ENCODE measurements at regions not wholly inside any gene's neighbourhood (a gene's known extent, or its start where the extent isn't known, plus 50 kb on each side); places are given as distances from the start of the nearest gene placed in this dataset.

DNA sequence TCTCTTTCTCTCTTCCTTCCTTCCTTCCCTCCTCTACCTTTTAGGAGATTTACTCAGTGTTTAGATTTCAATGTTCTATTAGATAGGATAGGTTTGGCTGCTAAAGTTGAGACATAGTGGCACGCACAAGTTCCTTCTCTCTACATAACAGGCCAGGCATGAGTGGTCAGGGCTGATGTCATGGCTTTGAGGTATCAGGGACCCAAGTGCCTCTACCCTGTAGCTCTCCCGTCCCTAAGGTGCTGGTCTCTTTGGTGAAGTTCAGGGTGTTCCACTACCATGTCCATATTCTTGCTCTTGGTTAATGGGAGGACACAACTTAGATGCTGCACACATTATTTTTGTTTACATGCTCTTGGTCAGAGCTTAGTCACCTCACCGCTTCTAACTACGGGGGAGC is 245.3 kb downstream of the QKI start:
- DNase-seq (ENCODE audit: low spot score): no peak

DNA sequence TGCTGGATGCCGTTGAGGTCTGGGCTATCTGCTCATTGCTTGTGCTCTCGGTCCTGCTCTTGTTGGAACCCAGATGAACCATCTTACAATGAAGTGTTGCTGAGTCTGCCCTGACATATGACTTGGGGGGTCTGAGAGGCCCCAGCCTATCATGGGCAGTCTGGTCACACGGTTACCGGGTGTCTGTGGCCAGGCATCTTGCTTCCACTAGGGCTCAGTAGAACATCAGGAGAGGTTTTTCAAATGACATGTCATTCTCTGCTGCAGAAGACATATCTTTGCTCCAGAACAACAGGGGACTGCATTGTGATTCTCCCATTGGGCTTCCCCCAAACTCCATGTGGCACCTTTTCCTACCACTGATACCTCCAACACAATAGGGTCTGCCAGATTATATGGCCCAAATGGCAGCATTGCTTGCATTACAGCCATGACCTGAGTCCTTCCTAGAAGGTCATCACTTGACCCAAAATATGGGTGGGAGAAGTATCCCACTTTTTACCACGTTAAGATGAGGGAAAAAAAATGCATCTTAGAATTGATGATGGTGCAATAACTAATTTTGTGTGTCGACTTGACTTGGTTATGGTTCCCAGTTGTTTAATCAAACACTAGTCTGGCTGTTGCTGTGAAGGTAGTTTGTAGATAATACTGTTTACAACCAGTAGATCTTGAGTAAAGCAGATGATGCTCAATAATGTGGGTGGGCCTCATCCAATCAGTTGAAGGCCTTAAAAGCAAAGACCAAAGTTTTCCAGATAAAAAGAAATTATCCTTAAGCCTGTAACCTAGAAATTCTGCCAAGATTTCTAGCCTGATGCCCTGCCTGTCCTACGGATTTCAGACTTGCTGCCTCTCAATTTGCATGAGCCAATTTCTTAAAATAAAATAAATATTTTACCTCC is 241.0 kb downstream of the QKI start:
- DNase-seq (ENCODE audit: low spot score): no peak

DNA sequence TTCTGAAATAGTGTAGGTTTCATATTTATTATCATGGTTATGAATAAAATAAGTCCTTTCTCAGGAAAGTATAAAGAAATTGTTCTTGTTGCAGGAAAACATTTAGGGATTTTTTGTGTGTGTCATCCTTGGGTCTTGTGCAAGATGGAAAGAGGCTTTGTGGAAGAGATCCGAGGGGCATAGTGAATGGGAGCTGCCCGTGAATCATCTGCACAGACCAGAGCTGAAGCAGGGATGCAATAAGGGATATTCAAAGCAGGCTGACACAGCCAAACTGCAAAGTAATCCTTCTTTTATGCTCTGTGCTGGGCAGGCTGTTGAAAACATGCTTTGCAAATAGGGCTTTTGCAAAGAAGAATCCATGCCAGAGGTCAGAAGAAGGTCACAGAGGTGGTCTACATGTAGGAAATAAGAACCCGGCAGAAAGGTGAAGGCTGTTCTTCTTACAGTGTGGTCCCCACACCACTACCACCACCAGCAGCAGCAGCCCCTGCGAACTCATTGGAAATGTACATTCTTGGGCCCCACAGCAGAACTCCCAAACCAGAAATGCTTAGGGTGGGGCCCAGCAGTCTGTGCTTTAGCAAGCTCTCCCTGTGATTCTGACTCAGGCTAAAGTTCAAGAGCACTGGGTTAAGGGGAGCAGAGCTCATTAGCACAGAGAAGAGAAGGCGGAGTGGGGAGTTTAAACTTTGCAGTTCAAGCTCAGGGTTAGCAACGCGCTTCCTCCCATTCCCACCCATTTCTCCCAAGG is 237.6 kb downstream of the QKI start:
- no peak for DNase-seq (ENCODE audit: low spot score)

DNA sequence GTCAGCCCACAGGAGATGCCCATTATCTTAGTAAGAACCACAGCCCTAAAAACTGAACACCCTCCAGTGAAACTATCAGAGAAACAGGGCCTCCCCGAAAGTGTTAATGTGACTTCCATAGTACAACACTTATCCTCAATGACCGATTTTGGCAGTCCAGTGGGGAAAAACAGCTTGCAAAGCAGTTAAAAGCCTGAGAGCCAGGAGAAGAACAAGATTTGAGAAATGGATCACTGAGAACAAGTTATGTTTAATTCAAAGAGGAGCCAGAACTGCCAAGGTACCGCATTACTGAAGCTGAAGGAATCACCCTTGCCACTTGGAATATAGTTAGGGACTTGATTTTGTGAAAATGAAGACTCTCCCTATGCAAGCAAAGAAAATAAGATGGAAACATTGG is 236.9 kb downstream of the QKI start:
- DNase-seq (ENCODE audit: low spot score): no peak

DNA sequence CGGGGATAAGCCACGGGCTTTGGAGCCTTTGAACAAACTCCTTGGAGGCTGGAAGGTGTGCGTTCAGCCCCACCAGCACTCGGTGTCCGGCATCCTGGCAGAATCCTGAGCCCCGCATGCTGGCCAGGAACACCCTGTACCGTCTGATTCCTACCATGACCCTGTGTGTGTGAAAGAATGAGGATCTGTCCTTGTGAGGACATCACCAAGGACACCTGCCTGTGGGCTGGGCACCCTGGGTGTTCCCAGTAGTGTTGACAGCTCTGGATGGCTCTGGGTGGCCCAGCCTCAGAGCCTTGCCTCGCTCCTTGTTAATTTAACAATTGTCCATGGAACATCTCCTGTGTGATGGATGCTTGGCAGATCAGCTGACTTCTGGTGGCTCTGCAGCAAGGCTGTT is 234.3 kb downstream of the QKI start:
- DNase-seq (ENCODE audit: low spot score): no peak

DNA sequence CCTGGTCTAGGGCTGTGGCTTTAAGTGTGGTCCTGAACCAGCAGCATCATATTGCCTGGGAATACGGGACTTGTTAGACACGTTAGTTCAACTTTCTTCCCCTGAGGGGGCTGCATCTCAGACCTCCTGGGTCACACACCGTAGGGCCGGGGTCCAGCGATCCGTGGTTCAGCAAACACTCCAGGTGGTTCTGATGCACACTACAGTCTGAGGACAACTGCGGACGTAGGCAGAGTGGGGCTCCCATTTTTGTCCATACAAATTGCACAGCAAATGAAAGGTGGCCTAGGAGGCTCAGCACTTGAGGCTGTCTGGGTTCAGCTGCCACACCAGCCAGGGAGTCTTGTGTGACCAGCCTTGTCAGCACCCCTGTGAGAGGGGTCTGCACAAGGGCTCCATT is 233.1 kb downstream of the QKI start:
- no peak for DNase-seq (ENCODE audit: low spot score)

DNA sequence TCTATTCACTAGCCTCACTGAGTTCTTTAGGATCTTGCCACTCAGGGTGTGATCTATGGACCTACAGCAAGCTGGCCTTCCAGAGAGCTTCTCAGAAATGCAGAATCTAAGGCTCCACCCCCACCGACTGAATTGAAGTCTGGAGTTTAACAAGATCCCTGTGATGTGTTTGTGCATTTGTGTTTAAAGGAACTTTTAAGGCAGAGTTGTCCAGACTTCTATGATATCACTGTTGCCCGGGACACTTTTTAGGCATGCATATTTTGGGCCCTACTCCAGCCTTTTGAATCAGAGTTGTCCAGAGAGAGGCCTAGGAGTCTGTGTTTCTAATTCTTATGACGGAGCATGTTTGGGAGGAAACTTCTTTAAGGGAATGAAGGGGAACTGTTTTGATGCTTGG is 232.3 kb downstream of the QKI start:
- no peak for DNase-seq (ENCODE audit: low spot score)

DNA sequence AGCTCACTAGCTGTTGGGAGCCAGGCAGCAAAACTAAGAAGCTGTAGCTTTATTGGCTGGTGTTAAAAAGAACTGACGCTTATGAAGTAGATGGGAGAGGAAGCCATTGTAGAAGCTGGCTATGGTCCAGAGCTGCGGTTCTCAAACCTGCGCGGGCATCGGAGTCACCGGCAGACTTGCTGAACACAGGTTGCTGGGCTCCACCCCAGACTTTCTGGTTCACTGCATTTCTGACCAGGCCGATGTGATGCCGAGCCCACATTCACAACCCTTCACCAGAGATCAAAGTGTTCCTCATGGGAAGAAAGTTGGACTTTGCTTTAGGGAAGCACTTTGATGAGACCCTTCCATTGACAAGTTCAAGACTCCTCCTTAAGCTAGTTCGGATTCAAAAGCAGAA is 231.6 kb downstream of the QKI start:
- DNase-seq (ENCODE audit: low spot score): no peak

DNA sequence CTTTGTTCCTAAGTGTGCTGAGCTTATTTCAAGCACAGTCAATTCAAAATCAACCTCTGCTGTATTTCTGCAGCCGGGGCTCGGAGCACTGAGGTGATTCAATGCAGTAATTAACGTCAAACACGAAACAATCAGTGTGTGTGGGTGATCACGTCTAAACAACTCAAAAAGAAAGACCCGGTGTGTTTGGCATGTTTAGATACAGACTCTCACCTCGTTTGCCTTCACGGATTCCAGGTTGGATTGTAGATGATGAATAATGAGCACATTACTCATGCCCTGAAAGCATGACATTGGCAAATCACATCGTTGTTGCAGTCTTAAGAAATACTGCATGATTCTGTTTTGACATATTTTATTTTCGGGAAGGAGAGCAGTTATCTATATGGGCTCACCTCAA is 231.0 kb downstream of the QKI start:
- DNase-seq (ENCODE audit: low spot score): no peak

DNA sequence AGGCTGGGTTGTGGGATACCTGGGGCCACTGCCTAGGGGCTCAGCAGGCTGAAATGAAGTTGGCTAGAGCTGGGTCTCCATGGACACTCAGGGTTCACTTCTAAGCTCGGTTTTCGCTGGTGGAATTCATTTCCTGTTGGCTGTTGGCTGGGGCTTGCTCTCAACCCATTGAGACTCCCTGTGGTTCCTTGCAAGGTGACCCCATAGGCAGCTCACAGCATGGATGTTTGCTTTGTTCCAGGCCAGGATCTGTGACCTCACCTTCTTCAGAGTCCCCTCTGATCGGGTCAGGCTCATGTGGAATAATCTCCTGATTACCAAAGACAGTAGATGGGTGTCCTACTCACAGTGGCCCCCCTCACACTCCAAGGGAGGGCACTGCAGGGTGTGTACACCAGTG is 229.3 kb downstream of the QKI start:
- no peak for DNase-seq (ENCODE audit: low spot score)

DNA sequence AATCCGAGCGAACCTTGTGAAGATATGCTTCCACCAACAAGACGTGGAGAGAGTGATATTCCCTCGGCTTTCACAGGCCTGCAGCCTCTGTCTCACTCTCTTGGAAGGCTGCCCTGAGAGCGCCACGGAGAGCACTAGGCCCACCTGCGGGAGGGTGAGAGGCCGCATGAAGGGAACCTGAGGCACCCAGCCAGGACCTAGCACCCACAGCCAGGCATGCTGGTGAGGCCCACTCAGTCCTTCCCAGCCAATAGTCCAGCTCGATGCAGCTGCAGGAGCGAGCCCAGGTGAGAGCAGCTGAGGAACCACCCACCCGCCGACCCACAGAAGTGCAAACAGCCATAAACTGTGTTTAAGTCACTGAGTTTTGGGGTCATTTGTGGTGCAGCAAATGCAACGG is 227.2 kb downstream of the QKI start:
- no peak for DNase-seq (ENCODE audit: low spot score)

DNA sequence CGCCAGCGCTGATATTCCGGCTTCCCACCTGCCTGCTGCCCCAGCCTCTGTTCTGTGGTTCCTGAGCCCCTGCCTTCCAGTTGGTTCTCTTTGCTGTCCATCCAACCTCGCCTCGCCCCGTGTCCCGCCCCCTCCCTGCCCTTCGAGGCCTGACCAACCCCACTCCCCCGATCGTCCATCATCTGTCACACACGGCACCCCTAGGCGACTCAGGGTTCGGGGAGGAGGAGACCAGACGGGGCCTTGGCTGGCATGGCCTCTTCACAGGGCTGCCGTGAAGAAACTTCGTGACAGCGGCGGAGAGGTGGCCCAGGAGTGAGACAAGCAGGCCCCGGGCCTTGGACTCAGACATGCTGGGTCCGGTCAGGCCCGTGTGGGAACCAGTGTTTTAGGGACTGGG is 226.1 kb downstream of the QKI start:
- no peak for DNase-seq (ENCODE audit: low spot score)

DNA sequence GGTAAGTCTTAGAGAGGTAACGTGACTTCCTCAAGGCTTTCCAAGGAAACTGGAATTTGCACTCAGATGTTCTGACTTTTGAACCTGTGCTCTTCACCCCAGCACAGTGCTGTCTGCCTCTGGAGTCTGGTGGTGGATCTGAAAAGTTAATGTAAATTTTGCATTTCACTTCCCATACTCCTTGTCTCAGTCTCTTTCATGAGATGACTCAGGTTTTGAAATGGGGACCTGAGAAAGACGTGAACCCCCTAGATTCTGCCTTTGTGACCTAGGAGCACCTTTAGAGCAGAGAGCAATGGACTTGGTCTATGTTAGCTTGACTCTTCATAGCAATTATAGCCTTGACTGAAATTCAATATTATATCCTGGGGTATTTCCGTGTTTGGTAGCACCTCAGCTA is 223.0 kb downstream of the QKI start:
- DNase-seq (ENCODE audit: low spot score): no peak

DNA sequence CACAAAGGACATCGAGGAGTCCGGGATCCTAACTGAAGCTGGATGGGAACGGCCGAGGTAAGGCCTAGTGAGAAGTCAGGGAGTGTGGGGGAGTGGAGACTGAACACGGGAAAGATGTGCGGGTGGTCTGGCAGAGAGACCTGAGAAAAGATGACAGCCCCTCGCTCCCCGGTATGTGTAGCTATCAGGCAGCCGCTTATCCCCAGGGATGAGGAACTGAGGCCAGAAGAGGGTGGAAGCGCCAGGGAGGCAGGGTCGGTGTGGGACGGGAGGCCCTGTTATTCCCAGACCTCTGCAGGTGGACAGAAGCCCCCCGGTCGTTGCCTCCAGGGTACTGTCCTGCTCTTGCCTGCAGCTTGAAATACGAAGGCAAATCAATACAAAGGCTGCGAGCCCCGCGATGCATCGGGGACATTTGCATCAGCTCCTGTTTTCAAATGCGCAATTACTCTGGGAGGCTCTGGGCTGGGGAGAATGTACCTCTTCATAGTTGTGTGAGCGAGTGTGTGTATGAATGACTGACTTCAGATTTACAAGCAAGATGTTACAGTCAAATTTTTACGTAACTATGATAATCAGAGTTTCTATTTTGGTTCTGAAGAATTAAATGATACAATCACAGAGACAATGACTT is 221.3 kb downstream of the QKI start:
- DNase-seq (ENCODE audit: low spot score): no peak

DNA sequence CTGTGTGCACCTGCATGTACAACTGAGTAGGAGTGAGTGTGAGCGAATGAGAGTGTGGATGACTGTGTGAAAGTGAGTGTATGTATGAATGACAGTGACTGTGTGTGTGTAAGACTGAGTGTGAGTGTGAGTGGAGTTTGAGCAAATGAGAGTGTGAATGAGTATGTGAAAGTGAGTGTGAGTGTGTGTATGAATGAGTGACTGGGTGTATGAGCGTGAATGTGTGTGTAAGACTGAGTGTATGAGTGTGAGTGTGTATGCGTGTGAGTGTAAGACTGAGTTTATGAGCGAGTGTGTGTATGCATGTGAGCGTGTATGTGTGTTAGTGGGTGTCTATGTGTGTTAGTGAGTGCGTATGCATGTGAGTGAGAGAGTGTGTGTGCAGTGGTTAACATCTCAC is 220.8 kb downstream of the QKI start:
- DNase-seq (ENCODE audit: low spot score): no peak

DNA sequence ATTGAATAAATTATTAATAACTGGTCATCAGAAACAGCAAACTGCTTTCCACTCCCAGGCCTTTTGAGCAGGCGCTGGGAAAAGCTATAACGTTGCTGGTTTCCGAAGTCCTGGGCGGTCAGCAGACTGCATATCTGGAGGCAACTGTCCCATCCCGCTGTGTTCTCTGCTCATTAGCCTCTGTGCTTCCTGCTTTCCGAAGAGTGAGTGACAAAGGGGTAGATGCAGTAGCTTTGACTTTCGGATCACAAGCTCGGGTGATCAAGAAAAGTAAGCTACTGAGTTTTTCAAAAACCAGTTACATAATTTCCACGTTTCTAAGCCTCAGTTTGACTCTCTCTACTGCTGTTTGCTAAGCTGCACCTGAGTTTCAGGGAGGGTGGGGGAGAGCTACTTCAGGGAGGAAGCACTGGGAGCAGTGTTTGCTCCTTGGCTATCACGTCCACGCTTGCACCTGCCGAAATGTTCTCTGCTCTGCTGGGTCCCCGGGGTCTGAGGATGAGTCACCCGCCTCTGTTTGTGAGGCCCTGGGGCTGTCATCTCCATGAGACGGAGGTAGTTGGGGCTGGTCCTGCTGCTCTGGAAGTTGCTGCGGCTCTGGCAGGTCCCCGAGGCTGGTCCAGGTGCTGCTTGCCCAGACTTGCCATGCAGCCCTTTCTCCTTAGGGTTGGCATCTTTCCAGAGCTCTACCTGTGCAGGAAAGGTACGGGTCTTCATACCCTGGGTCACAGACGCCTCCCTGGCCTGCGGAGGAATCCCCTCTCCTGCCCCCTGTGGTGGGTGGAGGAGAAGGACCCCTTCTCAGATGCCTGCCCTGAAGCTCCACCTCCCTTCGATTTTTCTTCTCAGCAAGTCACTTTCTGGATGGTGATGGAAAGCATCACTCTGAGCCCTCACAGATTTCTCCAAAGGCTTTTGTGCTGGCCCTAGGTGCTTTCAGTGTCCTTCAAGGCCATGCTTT is 220.0 kb downstream of the QKI start:
- no peak for DNase-seq (ENCODE audit: low spot score)

DNA sequence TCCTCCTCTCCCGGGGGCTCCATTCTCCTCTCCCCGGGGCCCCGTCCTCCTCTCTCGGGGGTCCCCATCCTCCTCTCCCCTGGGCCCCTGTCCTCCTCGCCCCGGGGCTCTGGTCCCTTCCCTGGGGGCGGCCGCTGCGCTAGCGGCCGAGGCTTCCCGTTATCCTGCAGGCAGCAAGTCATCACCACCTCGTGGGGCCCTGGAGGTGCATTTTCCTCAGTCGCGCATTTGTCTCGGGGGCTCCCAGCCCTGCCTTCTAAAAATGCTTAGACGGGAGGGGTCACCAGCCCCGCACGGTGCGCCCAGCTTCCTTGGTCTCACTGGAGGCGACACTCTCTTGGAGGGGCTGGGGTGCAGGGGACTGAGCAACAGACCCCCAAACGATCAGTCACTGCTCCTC is 216.5 kb downstream of the QKI start:
- DNase-seq (ENCODE audit: low spot score): no peak

DNA sequence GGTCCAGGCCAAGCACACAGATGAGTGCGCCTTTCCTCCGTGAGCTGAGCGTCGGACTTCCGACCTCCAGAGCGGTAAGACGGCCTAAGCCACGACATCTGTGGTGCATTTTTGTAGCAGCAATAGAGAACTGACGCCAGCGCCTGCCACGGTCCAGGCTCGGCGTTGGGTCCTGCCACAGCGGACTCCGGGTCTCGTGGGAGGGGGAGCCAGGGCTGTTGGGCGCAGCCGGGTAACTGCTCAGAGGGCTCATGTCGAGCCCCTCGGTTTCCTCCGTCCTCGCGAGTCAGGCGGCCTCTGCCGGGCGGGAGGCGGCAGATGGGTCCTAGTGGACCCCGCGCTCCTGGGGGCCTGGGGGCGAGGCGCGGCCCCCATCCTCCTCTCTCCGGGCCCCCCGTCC is 216.1 kb downstream of the QKI start:
- no peak for DNase-seq (ENCODE audit: low spot score)

DNA sequence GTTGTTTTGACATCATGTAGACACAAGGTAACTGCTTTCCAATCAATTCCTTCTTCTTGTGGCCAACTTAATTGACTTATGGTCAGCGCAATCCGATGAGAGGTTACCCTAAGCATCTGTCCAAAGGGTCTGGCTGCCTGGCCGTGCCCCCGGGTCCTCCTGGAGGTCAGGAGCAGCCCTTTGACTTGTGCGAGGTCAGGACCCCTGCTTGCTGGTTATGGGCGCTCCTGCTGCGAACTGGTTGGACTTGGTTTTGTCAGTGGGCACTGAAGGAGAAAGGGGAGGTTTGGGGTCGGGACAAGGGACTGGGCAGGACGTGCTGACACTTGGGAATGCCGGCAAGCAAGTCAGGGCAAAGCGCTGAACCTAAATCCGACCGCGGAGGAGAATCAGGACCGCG is 215.6 kb downstream of the QKI start:
- no peak for DNase-seq (ENCODE audit: low spot score)

Measured in COLO829 (cell line).